PC-9 (cell line): ENCODE measurements at regions not wholly inside any gene's neighbourhood (a gene's known extent, or its start where the extent isn't known, plus 50 kb on each side); places are given as distances from the start of the nearest gene placed in this dataset.
A peak's percentile ranks its signal among the peaks of the same experiment; 100 is the strongest.

Experiments
- BruUV-seq: library from RNA; stranded (reverse); fragments of 400-500 nt; replicated peaks from 2 replicates; lab custom pipeline; 2021; lab: Mats Ljungman, UMichigan
- CTCF ChIA-PET: fragments of 300-600 bp; sonication (Branson Sonifier 250); formaldehyde crosslinking; loops from one replicate; lab custom pipeline; 2022; ENCODE audit warnings: antibody characterized with exemption; lab: Charles Lee
- POLR2A ChIA-PET: fragments of 300-600 bp; sonication (Branson Sonifier 250); formaldehyde crosslinking; loops from one replicate; lab custom pipeline; 2022; ENCODE audit warnings: antibody characterized with exemption; ENCODE audit not compliant: unreplicated experiment; lab: Charles Lee
- DNase-seq, 2 experiments: peaks; one replicate each; pipeline versions ENCODE4 v3.0.0 to v3.0.0-alpha.2; 2015 to 2022; ENCODE audit warnings: mixed read lengths in 1 of 2
- H2AFZ ChIP-seq: fragments of 200-600 bp; sonication (generic); 2 replicates; pipeline ENCODE4 v1.8.1; 2017; ENCODE audit warnings: antibody characterized with exemption
- H3F3A ChIP-seq: fragments of 200-600 bp; sonication (generic); 2 replicates; pipeline ENCODE4 v1.8.1; 2017; ENCODE audit warnings: antibody characterized with exemption, mild to moderate bottlenecking, low read depth; ENCODE audit not compliant: insufficient read depth
- H3K27ac ChIP-seq: fragments of 200-600 bp; sonication (generic); 2 replicates; pipeline ENCODE4 v1.6.1; 2016; ENCODE audit warnings: mixed run types
- H3K27me3 ChIP-seq: fragments of 200-600 bp; sonication (generic); 2 replicates; pipeline ENCODE4 v1.6.1; 2016; ENCODE audit warnings: low read depth, mixed run types; ENCODE audit not compliant: insufficient read depth
- H3K36me3 ChIP-seq: fragments of 200-600 bp; sonication (generic); 2 replicates; pipeline ENCODE4 v1.6.1; 2016; ENCODE audit warnings: low read depth, mixed run types
- H3K4me1 ChIP-seq: fragments of 200-600 bp; sonication (generic); replicated peaks from 2 replicates; pipeline ENCODE4 v1.6.1; 2016; ENCODE audit warnings: mixed run types; ENCODE audit not compliant: insufficient read depth
- H3K4me2 ChIP-seq: fragments of 200-600 bp; sonication (generic); 2 replicates; pipeline ENCODE4 v1.6.1; 2017; ENCODE audit warnings: mixed run types
- H3K4me3 ChIP-seq: fragments of 200-600 bp; sonication (generic); 2 replicates; pipeline ENCODE4 v1.6.1; 2016; ENCODE audit warnings: mixed run types
- H3K79me2 ChIP-seq: fragments of 200-600 bp; sonication (generic); 2 replicates; pipeline ENCODE4 v1.6.1; 2017; ENCODE audit warnings: low read depth, mixed run types
- H3K9me2 ChIP-seq: fragments of 200-600 bp; sonication (generic); 2 replicates; pipeline ENCODE4 v1.8.1; 2017; ENCODE audit warnings: mild to moderate bottlenecking; ENCODE audit not compliant: insufficient read depth
- H3K9me3 ChIP-seq: fragments of 200-600 bp; sonication (generic); 2 replicates; pipeline ENCODE4 v1.8.1; 2016; ENCODE audit warnings: low read depth; ENCODE audit not compliant: insufficient read depth
- H4K20me1 ChIP-seq: fragments of 200-600 bp; sonication (generic); 2 replicates; pipeline ENCODE4 v1.8.1; 2017; ENCODE audit not compliant: insufficient read depth
- CTCF ChIP-seq: fragments of 200-600 bp; sonication (generic); conservative IDR thresholded peaks from 2 replicates; pipeline ENCODE4 v1.6.1; 2017; ENCODE audit warnings: mixed run types, antibody characterized with exemption, mild to moderate bottlenecking, moderate library complexity
- EZH2 ChIP-seq: fragments of 200-600 bp; sonication (generic); IDR thresholded peaks from 2 replicates; pipeline ENCODE4 v1.8.0; 2017; ENCODE audit warnings: antibody characterized with exemption, low read depth
- intact Hi-C: fragments of 100-400 bp; cut with micrococcal nuclease; formaldehyde crosslinking; loops from one replicate; pipeline ENCODE4 v1.10.0; 2022; ENCODE audit not compliant: unreplicated experiment

- ChIA-PET CTCF (interaction anchor here (0.7 kb wide), 1 partner anchor 677 kb away, joined by 3 read pairs; no protein-coding TSS in a partner anchor), POLR2A (interaction anchor here (0.5 to 0.8 kb wide), 3 partner anchors 86 to 676 kb away, joined by 3 to 14 read pairs (median 13); partner anchors contain the start of gene PLK2)
- peak overlapping the region; percentile 56 for H3K27ac ChIP-seq
- H3K4me2 ChIP-seq: peak overlapping the region; percentile 40; the same call in 1 of the 2 replicates
- H3F3A ChIP-seq: no peaks in the 10 kb centered on the region; the same call in 1 of the 2 replicates
- no peaks in the 10 kb centered on the region for H3K27me3 ChIP-seq
- BruUV-seq: no TSS peak
- no peak overlapping the region for H3K4me3 ChIP-seq
- H3K9me2 ChIP-seq: no peaks in the 10 kb centered on the region
- 0 out of 2 replicates have a peak, but pooled peaks cover 11% of the 10 kb centered on the region for H3K9me3 ChIP-seq
- TF ChIP-seq EZH2: no peak
- no peak for TF ChIP-seq CTCF
- H2AFZ ChIP-seq: peak overlapping the region; percentile 70; the same call in 1 of the 2 replicates
- H3K4me1 ChIP-seq: peaks cover 25% of the 10 kb centered on the region
- no peak for DNase-seq
- H3K36me3 ChIP-seq: no peaks in the 10 kb centered on the region
- intact Hi-C loops: loop anchor here (1.0 to 2.0 kb wide), 2 partner anchors 33 to 104 kb away; no protein-coding TSS in a partner anchor
- no peaks in the 10 kb centered on the region for H4K20me1 ChIP-seq
- no peaks in the 10 kb centered on the region for H3K79me2 ChIP-seq
Observed at GRCh38 chr5:57783693-57784092, 301.1 kb upstream of the ACTBL2 start.

GRCh38 chr5:57780961-57781325 lies 298.3 kb upstream of the ACTBL2 start:
- intact Hi-C loops: no loop called here
- no peak for TF ChIP-seq EZH2
- no peak for TF ChIP-seq CTCF

GRCh38 chr5:57780306-57780960 lies 297.8 kb upstream of the ACTBL2 start:
- H3K9me3 ChIP-seq: peaks cover 5% of the 10 kb centered on the region; the same call in 1 of the 2 replicates
- no peaks in the 10 kb centered on the region for H4K20me1 ChIP-seq
- H2AFZ ChIP-seq: no peak overlapping the region
- POLR2A ChIA-PET: interaction anchor here (0.7 kb wide), 1 partner anchor 120 kb away, joined by 3 read pairs; no protein-coding TSS in a partner anchor
- BruUV-seq: no TSS peak
- intact Hi-C loops: no loop called here
- no peaks in the 10 kb centered on the region for H3K27me3 ChIP-seq
- H3K27ac ChIP-seq: peak overlapping the region; percentile 55
- H3K9me2 ChIP-seq: no peaks in the 10 kb centered on the region
- TF ChIP-seq EZH2 (no peak), CTCF (no peak)
- H3K4me2 ChIP-seq: no peak overlapping the region
- H3K36me3 ChIP-seq: no peaks in the 10 kb centered on the region
- CTCF ChIA-PET: no interaction called here
- peak; percentile 13 to 36 for DNase-seq
- H3K79me2 ChIP-seq: no peaks in the 10 kb centered on the region
- H3K4me3 ChIP-seq: no peak overlapping the region
- peaks cover 30% of the 10 kb centered on the region for H3K4me1 ChIP-seq
- no peaks in the 10 kb centered on the region; the same call in 1 of the 2 replicates for H3F3A ChIP-seq

More at GRCh38 chr5:57780961-57781325, 298.3 kb upstream of the ACTBL2 start:
- Histone ChIP-seq H3K27ac (0 out of 2 replicates have a peak overlapping the region, but pooled peaks have one; percentile 55), H3F3A (no peaks in the 10 kb centered on the region; the same call in 1 of the 2 replicates), H3K9me2 (no peaks in the 10 kb centered on the region), H4K20me1 (no peaks in the 10 kb centered on the region), H3K9me3 (peaks cover 5% of the 10 kb centered on the region; the same call in 1 of the 2 replicates), H3K27me3 (no peaks in the 10 kb centered on the region), H3K4me1 (peaks cover 30% of the 10 kb centered on the region), H3K79me2 (no peaks in the 10 kb centered on the region), H2AFZ (no peak overlapping the region), H3K4me3 (no peak overlapping the region), H3K36me3 (no peaks in the 10 kb centered on the region), H3K4me2 (no peak overlapping the region)
- CTCF ChIA-PET: no interaction called here
- TSS peak; percentile 31 for BruUV-seq
- DNase-seq: no peak
- POLR2A ChIA-PET: no interaction called here
